Smooth muscle cell (in vitro differentiated cells): ENCODE measurements at regions not wholly inside any gene's neighbourhood (a gene's known extent, or its start where the extent isn't known, plus 50 kb on each side); places are given as distances from the start of the nearest gene placed in this dataset.

Experiments used
- DNase-seq: peaks from one replicate; lab custom pipeline; 2025; ENCODE audit not compliant: unreplicated experiment; lab: John Stamatoyannopoulos, UW
- H2AFZ ChIP-seq: fragments of 200-600 bp; sonication (generic); 2 replicates; pipeline ENCODE4 v1.6.0; 2016; ENCODE audit warnings: antibody characterized with exemption, low read depth, mild to moderate bottlenecking
- H3F3A ChIP-seq: fragments of 200-600 bp; sonication (generic); 2 replicates; pipeline ENCODE4 v1.6.0; 2017; ENCODE audit warnings: antibody characterized with exemption, low read depth
- H3K27ac ChIP-seq: fragments of 200-600 bp; sonication (generic); 2 replicates; pipeline ENCODE4 v1.5.1; 2016; ENCODE audit warnings: low read depth, mild to moderate bottlenecking
- H3K27me3 ChIP-seq: fragments of 200-600 bp; sonication (generic); 2 replicates; pipeline ENCODE4 v1.6.1; 2016; ENCODE audit warnings: low read depth, mild to moderate bottlenecking
- H3K36me3 ChIP-seq: fragments of 200-600 bp; sonication (generic); 2 replicates; pipeline ENCODE4 v1.5.1; 2016; ENCODE audit warnings: low read depth
- H3K4me1 ChIP-seq: fragments of 200-600 bp; sonication (generic); 2 replicates; pipeline ENCODE4 v1.5.1; 2016; ENCODE audit warnings: low read depth
- H3K4me2 ChIP-seq: fragments of 200-600 bp; sonication (generic); 2 replicates; pipeline ENCODE4 v1.6.0; 2016; ENCODE audit warnings: mild to moderate bottlenecking
- H3K4me3 ChIP-seq: fragments of 200-600 bp; sonication (generic); 2 replicates; pipeline ENCODE4 v1.5.1; 2016; ENCODE audit warnings: mild to moderate bottlenecking
- H3K79me2 ChIP-seq: fragments of 200-600 bp; sonication (generic); 2 replicates; pipeline ENCODE4 v1.6.0; 2016; ENCODE audit warnings: low read depth, mild to moderate bottlenecking
- H3K9ac ChIP-seq: fragments of 200-600 bp; sonication (generic); 2 replicates; pipeline ENCODE4 v1.6.0; 2016; ENCODE audit warnings: low read depth
- H3K9me3 ChIP-seq: fragments of 200-600 bp; sonication (generic); replicated peaks from 2 replicates; pipeline ENCODE4 v1.5.1; 2016; ENCODE audit warnings: low read depth
- H4K20me1 ChIP-seq: fragments of 200-600 bp; sonication (generic); 2 replicates; pipeline ENCODE4 v1.6.0; 2016; ENCODE audit warnings: low read depth
- WGBS: methylation state at CpG from one replicate; pipeline ENCODE4 v1.1.7; 2016; ENCODE audit warnings: low lambda C conversion rate; 5-methylcytosine and 5-hydroxymethylcytosine counted together
- TF ChIP-seq, protein P1 (sequence below): fragments of 200-600 bp; sonication (generic); IDR thresholded peaks from 2 replicates; pipeline ENCODE4 v1.5.1; 2017; ENCODE audit warnings: borderline replicate concordance, mild to moderate bottlenecking, antibody characterized with exemption; ENCODE audit not compliant: insufficient read depth, poor library complexity, severe bottlenecking

DNA sequence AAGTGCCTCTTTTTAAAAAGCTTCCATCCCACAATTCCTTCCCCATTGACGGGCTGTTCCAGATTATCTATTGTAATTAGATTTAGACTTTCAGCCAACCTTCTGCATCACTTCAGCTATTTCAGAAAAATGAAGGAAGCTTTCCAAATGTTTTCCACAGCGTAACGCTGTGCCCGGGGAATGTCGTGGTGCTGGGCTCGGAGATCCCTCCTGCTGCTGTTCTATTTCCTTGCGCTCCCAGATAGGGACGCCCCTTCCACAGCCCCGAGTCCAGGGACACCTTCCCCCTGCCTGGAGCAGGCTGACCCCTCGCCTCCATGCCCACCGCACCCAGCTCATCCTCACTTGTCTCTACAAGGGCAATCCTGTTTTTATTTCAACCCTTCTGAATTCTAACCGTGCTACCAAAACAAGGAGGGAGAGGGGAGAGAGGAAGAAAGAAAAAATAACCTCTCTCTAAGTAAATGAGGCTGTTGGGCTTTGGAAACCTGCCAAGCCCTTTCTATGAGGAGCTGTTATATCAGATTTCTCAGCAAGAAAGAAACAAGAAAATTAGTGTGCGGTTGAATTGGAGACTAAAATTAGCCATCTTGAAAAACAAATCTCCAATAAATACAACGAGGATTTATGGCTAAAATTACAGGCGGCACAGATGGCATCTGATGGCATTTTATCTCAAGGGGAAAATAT is 366.9 kb downstream of the BRD1 start:
- H3K27ac ChIP-seq, result no peak overlapping the region
- H4K20me1 ChIP-seq, result no peaks in the 10 kb centered on the region
- no peak overlapping the region for H3K4me2 ChIP-seq
- WGBS, result 85% methylated on average over 15 of the region's 15 CpGs
- no peaks in the 10 kb centered on the region for H3F3A ChIP-seq
- no peaks in the 10 kb centered on the region for H3K79me2 ChIP-seq
- H3K4me3 ChIP-seq, result no peak overlapping the region
- H3K9me3 ChIP-seq, result no peaks in the 10 kb centered on the region
- TF ChIP-seq, protein P1, sequence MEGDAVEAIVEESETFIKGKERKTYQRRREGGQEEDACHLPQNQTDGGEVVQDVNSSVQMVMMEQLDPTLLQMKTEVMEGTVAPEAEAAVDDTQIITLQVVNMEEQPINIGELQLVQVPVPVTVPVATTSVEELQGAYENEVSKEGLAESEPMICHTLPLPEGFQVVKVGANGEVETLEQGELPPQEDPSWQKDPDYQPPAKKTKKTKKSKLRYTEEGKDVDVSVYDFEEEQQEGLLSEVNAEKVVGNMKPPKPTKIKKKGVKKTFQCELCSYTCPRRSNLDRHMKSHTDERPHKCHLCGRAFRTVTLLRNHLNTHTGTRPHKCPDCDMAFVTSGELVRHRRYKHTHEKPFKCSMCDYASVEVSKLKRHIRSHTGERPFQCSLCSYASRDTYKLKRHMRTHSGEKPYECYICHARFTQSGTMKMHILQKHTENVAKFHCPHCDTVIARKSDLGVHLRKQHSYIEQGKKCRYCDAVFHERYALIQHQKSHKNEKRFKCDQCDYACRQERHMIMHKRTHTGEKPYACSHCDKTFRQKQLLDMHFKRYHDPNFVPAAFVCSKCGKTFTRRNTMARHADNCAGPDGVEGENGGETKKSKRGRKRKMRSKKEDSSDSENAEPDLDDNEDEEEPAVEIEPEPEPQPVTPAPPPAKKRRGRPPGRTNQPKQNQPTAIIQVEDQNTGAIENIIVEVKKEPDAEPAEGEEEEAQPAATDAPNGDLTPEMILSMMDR, result no peak
- no peak overlapping the region for H3K9ac ChIP-seq
- no peak overlapping the region for H2AFZ ChIP-seq
- H3K36me3 ChIP-seq, result no peaks in the 10 kb centered on the region
- no peaks in the 10 kb centered on the region for H3K4me1 ChIP-seq
- H3K27me3 ChIP-seq, result peaks cover 11% of the 10 kb centered on the region
- DNase-seq, result no peak

DNA sequence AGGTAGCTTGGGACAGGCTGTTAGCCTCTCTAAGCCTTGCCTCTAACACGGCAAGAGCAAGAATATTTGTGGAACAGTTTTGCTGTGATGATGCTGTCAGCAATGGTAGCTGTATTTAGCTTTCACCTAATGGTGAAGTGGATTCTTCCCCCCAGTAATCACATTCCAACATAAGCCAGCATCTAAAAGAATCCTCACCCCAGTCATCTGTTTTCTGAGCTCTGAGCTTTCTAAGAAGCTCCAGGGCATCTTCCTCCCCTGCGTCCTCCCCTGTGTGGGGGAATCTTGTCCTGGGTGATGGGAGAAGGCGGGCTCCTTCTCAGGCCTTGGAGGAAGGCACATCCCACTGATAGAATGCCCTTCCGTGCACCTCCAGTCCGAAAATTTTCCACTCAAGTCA is 367.6 kb downstream of the BRD1 start:
- 86% methylated on average over 5 of the region's 5 CpGs for WGBS
- no peak for DNase-seq
- Histone ChIP-seq H2AFZ (no peak overlapping the region), H3K9me3 (no peaks in the 10 kb centered on the region), H3K4me3 (no peak overlapping the region), H3K79me2 (no peaks in the 10 kb centered on the region), H3F3A (no peaks in the 10 kb centered on the region), H3K4me1 (no peaks in the 10 kb centered on the region), H3K4me2 (no peak overlapping the region), H3K9ac (no peak overlapping the region), H3K36me3 (no peaks in the 10 kb centered on the region), H4K20me1 (no peaks in the 10 kb centered on the region), H3K27ac (no peak overlapping the region), H3K27me3 (peaks cover 11% of the 10 kb centered on the region)
- TF ChIP-seq, protein P1, result no peak

DNA sequence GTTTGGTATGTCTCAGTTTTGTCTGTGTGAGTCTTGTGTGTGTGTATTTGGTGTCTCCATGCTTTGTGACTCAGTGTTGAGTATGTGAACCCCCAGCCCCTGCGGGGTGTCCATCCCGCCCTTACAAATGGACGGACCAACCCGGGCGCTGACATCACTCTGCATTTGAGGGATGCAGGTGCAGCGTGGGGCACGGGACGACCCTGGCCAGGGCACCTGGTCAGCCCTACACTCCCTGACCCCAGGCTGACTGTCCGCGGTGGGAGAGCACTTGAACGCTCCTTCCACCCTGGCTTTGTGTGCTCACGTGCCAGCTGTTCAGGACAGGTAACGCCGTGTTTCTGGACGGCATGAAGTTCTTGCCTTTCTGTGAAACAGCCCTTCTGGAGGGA is 369.0 kb downstream of the BRD1 start:
- Histone ChIP-seq H3K9me3 (no peaks in the 10 kb centered on the region), H2AFZ (no peak overlapping the region), H3K9ac (no peak overlapping the region), H3F3A (no peaks in the 10 kb centered on the region), H3K36me3 (no peaks in the 10 kb centered on the region), H3K27me3 (peaks cover 11% of the 10 kb centered on the region), H3K4me3 (no peak overlapping the region), H3K27ac (no peak overlapping the region), H4K20me1 (no peaks in the 10 kb centered on the region), H3K79me2 (no peaks in the 10 kb centered on the region), H3K4me2 (no peak overlapping the region), H3K4me1 (no peaks in the 10 kb centered on the region)
- WGBS, result 95% methylated on average over 15 of the region's 15 CpGs
- DNase-seq, result no peak
- TF ChIP-seq, protein P1, result no peak

DNA sequence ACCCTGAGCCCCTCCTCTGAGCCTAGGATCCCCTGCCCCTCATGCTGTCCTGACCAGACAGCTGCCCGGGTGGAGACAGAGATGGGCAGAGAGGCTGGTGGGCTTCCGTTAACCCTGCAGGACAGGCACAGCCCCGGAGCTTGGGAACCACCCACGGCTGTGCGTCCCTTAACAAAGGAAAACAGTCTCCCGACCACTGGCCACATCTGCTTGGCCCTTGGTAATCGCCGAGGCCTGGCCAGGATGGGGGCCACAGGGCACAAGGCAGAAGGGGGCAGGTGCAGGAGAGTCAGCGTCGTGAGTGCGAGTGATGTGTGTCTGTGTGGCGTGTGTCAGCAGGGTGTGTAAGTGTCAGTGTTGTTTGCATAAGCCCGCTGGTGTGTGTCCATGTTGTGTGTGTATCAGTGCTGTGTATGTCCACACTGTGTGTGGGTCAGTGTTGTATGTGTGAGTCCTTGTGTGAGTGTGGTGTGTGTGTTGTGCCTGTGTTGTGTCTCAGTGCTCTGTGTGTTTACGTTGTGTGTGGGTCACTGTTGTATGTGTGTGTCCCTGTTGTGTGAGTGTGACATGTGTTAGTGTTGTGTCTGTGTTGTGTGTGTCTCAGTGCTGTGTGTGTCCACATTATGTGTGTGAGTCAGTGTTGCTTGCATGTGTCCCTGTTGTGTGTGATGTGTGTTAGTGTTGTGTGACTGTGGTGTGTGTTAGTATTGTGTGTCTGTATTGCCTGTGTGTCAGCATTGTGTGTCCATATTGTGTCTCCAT is 369.5 kb downstream of the BRD1 start:
- Histone ChIP-seq H3K4me1 (no peaks in the 10 kb centered on the region), H4K20me1 (no peaks in the 10 kb centered on the region), H3K4me3 (no peak overlapping the region), H3K27me3 (peaks cover 11% of the 10 kb centered on the region), H3K4me2 (no peak overlapping the region), H2AFZ (no peak overlapping the region), H3K79me2 (no peaks in the 10 kb centered on the region), H3K9ac (no peak overlapping the region), H3K9me3 (no peaks in the 10 kb centered on the region), H3F3A (no peaks in the 10 kb centered on the region), H3K36me3 (no peaks in the 10 kb centered on the region), H3K27ac (no peak overlapping the region)
- WGBS, result 92% methylated on average over 14 of the region's 14 CpGs
- TF ChIP-seq, protein P1, result no peak
- no peak for DNase-seq
